ENCODE measurements at regions not wholly inside any gene's neighbourhood (a gene's known extent, or its start where the extent isn't known, plus 50 kb on each side); places are given as distances from the start of the nearest gene placed in this dataset.

DNA sequence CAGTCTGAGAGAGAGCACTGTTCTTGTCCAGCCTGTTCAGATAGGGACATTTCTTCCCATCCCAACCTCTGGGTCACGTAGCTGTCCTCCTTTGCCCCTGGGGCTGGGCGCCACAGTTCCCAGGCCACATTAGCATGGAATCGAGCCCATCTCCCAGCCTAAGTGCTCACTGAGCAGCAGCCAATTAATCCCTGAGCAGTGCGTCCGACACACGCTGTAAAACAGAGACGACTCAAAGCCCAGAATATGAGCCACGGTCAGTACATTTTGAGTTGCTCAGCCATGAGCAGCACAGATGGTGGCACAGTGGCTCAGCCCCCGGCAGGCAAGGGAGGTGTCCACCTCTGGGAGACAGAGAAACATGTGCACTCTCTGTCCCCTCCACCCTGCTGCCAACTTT, 267.4 kb downstream of the NPHP4 start:
- DNase-seq, result no peak
- Histone ChIP-seq H3K4me3 (replicated peaks in 1 of 3; ENCODE audit: low read depth in 2 of 3, low read length in 3 of 3) (no peak overlapping the region), H4K20me1 (ENCODE audit: insufficient read depth, low read length) (no peaks in the 10 kb centered on the region), H3K4me2 (replicated peaks; ENCODE audit: extremely low read depth, low read length, poor library complexity, severe bottlenecking) (no peak overlapping the region), H3K27me3 (ENCODE audit: control insufficient read depth in 2 of 2, insufficient read depth in 2 of 2, low read length in 2 of 2) (no peaks in the 10 kb centered on the region), H3K4me1 (ENCODE audit: control insufficient read depth in 1 of 2, insufficient read depth in 2 of 2, low read length in 2 of 2) (no peaks in the 10 kb centered on the region), H3K9me3 (replicated peaks in 1 of 2; ENCODE audit: control insufficient read depth in 1 of 2, insufficient read depth in 1 of 2, low read length in 2 of 2) (no peaks in the 10 kb centered on the region), H3K9ac (ENCODE audit: insufficient read depth, low read length, poor library complexity, severe bottlenecking) (no peak overlapping the region), H2AFZ (ENCODE audit: insufficient read depth, low read depth, low read length, poor library complexity, severe bottlenecking) (no peak overlapping the region), H3K36me3 (replicated peaks in 1 of 2; ENCODE audit: control insufficient read depth in 1 of 2, insufficient read depth in 2 of 2, low read length in 2 of 2) (no peaks in the 10 kb centered on the region), H3K79me2 (ENCODE audit: insufficient read depth, low read length) (no peaks in the 10 kb centered on the region), H3K27ac (ENCODE audit: low read depth in 1 of 2, low read length in 2 of 2) (no peak overlapping the region)
- peaks cover 6 to 9% (median 8%) of the 10 kb centered on the region in 3 donors for H3K27me3 Mint-ChIP-seq (ENCODE audit: low read depth in 3 of 3)
- no peaks in the 10 kb centered on the region for H3K4me1 Mint-ChIP-seq
- peaks cover 0 to 2% (median 0%) of the 10 kb centered on the region in 7 donors for H3K9me3 Mint-ChIP-seq
- WGBS (ENCODE audit: insufficient coverage), result 88% methylated on average over 8 of the region's 9 CpGs
- H3K36me3 Mint-ChIP-seq, result no peaks in the 10 kb centered on the region
- TF ChIP-seq, protein P1, sequence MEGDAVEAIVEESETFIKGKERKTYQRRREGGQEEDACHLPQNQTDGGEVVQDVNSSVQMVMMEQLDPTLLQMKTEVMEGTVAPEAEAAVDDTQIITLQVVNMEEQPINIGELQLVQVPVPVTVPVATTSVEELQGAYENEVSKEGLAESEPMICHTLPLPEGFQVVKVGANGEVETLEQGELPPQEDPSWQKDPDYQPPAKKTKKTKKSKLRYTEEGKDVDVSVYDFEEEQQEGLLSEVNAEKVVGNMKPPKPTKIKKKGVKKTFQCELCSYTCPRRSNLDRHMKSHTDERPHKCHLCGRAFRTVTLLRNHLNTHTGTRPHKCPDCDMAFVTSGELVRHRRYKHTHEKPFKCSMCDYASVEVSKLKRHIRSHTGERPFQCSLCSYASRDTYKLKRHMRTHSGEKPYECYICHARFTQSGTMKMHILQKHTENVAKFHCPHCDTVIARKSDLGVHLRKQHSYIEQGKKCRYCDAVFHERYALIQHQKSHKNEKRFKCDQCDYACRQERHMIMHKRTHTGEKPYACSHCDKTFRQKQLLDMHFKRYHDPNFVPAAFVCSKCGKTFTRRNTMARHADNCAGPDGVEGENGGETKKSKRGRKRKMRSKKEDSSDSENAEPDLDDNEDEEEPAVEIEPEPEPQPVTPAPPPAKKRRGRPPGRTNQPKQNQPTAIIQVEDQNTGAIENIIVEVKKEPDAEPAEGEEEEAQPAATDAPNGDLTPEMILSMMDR (IDR thresholded peaks at IDR 0.05), result no peak
- H3K4me3 Mint-ChIP-seq, result no peak overlapping the region
- intact Hi-C loops (cut with micrococcal nuclease), result no loop called here
- peak overlapping the region in 1 of 7 donors; percentile 45 for H3K27ac Mint-ChIP-seq

DNA sequence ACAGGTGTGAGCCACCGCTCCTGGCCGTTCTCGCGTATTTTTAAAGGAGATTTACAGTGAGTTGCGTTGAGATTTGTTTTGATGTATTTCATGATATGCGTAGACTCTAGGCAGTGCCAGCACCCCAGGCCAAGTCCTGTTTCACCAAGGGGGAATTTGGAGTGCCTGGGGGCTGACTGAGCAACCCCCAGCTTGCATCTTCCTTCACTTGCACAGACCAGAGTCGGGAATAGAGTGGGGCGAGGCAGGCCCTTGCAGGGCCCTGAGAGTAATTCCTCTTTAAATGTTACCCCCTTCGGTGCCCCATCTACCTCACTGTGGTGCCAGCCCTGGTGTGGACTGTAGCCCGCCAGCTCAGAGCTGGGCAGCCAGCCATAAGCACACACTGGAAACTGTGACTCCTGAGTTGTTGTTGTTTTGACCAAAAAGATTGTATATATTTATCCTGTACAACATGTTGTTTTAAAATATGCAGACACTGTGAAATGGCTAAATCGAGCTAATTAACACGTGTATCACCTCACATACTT, 269.5 kb downstream of the NPHP4 start:
- Histone ChIP-seq H4K20me1 (ENCODE audit: insufficient read depth, low read length) (no peaks in the 10 kb centered on the region), H3K4me3 (replicated peaks in 1 of 3; ENCODE audit: low read depth in 2 of 3, low read length in 3 of 3) (no peak overlapping the region), H3K27ac (ENCODE audit: low read depth in 1 of 2, low read length in 2 of 2) (no peak overlapping the region), H3K9me3 (replicated peaks in 1 of 2; ENCODE audit: control insufficient read depth in 1 of 2, insufficient read depth in 1 of 2, low read length in 2 of 2) (no peaks in the 10 kb centered on the region), H3K27me3 (ENCODE audit: control insufficient read depth in 2 of 2, insufficient read depth in 2 of 2, low read length in 2 of 2) (no peaks in the 10 kb centered on the region), H3K36me3 (replicated peaks in 1 of 2; ENCODE audit: control insufficient read depth in 1 of 2, insufficient read depth in 2 of 2, low read length in 2 of 2) (no peaks in the 10 kb centered on the region), H2AFZ (ENCODE audit: insufficient read depth, low read depth, low read length, poor library complexity, severe bottlenecking) (no peak overlapping the region), H3K9ac (ENCODE audit: insufficient read depth, low read length, poor library complexity, severe bottlenecking) (no peak overlapping the region), H3K4me1 (ENCODE audit: control insufficient read depth in 1 of 2, insufficient read depth in 2 of 2, low read length in 2 of 2) (no peaks in the 10 kb centered on the region), H3K4me2 (replicated peaks; ENCODE audit: extremely low read depth, low read length, poor library complexity, severe bottlenecking) (no peak overlapping the region), H3K79me2 (ENCODE audit: insufficient read depth, low read length) (no peaks in the 10 kb centered on the region)
- peaks cover 0 to 2% (median 0%) of the 10 kb centered on the region in 7 donors for H3K9me3 Mint-ChIP-seq
- peaks cover 12 to 20% (median 14%) of the 10 kb centered on the region in 3 donors for H3K27me3 Mint-ChIP-seq (ENCODE audit: low read depth in 3 of 3)
- H3K4me1 Mint-ChIP-seq, result peaks cover 4% of the 10 kb centered on the region
- 84% methylated on average over 6 of the region's 12 CpGs for WGBS (ENCODE audit: insufficient coverage)
- intact Hi-C loops (cut with micrococcal nuclease), result no loop called here
- no peak for DNase-seq
- TF ChIP-seq, protein P1 (IDR thresholded peaks at IDR 0.05), result no peak
- no peak overlapping the region for H3K27ac Mint-ChIP-seq
- H3K36me3 Mint-ChIP-seq, result no peaks in the 10 kb centered on the region
- H3K4me3 Mint-ChIP-seq, result no peak overlapping the region
